ENCODE measurements at regions not wholly inside any gene's neighbourhood (a gene's known extent, or its start where the extent isn't known, plus 50 kb on each side); places are given as distances from the start of the nearest gene placed in this dataset.

DNA sequence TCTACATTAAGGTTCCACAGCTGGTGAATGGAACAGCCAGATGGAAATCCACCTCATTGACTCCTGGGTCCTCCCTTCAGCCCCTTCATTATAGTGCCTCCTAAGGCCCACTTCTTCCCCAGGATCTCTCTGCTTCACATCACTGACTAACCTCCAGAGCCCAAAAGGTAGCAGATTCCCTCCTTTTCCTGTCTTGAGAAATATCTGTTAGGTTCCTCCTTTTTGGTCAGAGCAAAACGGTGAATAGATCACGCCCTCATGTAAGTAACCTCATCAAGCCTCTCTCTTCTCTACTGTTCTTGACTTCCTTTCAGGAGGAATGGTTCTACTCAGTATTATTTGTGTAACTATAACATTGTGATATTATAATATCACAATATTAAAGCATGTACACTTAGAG lies 155.0 kb upstream of the SRD5A2 start:
- H3K27ac Mint-ChIP-seq = no peak overlapping the region
- H3K36me3 Mint-ChIP-seq (ENCODE audit: low read depth) = no peaks in the 10 kb centered on the region
- Histone ChIP-seq H3K9me2 (ENCODE audit: insufficient read depth) (peaks cover 2% of the 10 kb centered on the region; the same call in 1 of the 2 replicates), H3K4me1 (ENCODE audit: insufficient read depth) (no peaks in the 10 kb centered on the region), H3K4me2 (no peak overlapping the region), H3K79me2 (replicated peaks; ENCODE audit: insufficient read depth) (no peaks in the 10 kb centered on the region), H3K36me3 (ENCODE audit: insufficient read depth) (no peaks in the 10 kb centered on the region), H2AFZ (no peak overlapping the region), H4K20me1 (replicated peaks; ENCODE audit: insufficient read depth) (no peaks in the 10 kb centered on the region), H3F3A (replicated peaks; ENCODE audit: low read depth) (no peaks in the 10 kb centered on the region), H3K4me3 (no peak overlapping the region), H3K27ac (ENCODE audit: low read depth) (no peak overlapping the region), H3K27me3 (ENCODE audit: insufficient read depth) (no peaks in the 10 kb centered on the region)
- peaks cover 13% of the 10 kb centered on the region; the same call in 2 of the 3 replicates for H3K9me3 Mint-ChIP-seq
- no peaks in the 10 kb centered on the region for H3K4me1 Mint-ChIP-seq
- H3K4me3 Mint-ChIP-seq = no peak overlapping the region
- DNase-seq (ENCODE audit: low spot score) = no peak
- no peak for ATAC-seq
- H3K27me3 Mint-ChIP-seq (ENCODE audit: insufficient read depth, low read depth, poor library complexity) = peaks cover 6% of the 10 kb centered on the region
- TF ChIP-seq STAT1 (IDR thresholded peaks at IDR 0.05; ENCODE audit: unreplicated experiment) = no peak
- TF ChIP-seq ZNF114 (CRISPR knock-in tag; IDR thresholded peaks at IDR 0.05) = no peak
- TF ChIP-seq, protein P1, sequence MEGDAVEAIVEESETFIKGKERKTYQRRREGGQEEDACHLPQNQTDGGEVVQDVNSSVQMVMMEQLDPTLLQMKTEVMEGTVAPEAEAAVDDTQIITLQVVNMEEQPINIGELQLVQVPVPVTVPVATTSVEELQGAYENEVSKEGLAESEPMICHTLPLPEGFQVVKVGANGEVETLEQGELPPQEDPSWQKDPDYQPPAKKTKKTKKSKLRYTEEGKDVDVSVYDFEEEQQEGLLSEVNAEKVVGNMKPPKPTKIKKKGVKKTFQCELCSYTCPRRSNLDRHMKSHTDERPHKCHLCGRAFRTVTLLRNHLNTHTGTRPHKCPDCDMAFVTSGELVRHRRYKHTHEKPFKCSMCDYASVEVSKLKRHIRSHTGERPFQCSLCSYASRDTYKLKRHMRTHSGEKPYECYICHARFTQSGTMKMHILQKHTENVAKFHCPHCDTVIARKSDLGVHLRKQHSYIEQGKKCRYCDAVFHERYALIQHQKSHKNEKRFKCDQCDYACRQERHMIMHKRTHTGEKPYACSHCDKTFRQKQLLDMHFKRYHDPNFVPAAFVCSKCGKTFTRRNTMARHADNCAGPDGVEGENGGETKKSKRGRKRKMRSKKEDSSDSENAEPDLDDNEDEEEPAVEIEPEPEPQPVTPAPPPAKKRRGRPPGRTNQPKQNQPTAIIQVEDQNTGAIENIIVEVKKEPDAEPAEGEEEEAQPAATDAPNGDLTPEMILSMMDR (conservative IDR thresholded peaks at IDR 0.05; ENCODE audit: low read depth in 2 of 2) = no peak
- TF ChIP-seq, protein P2, sequence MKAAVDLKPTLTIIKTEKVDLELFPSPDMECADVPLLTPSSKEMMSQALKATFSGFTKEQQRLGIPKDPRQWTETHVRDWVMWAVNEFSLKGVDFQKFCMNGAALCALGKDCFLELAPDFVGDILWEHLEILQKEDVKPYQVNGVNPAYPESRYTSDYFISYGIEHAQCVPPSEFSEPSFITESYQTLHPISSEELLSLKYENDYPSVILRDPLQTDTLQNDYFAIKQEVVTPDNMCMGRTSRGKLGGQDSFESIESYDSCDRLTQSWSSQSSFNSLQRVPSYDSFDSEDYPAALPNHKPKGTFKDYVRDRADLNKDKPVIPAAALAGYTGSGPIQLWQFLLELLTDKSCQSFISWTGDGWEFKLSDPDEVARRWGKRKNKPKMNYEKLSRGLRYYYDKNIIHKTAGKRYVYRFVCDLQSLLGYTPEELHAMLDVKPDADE (IDR thresholded peaks at IDR 0.05) = no peak
- TF ChIP-seq ZNF331 (CRISPR knock-in tag; IDR thresholded peaks at IDR 0.05; ENCODE audit: low read depth) = no peak
- TF ChIP-seq ZNF462 (CRISPR knock-in tag; IDR thresholded peaks at IDR 0.05) = no peak
- TF ChIP-seq EZH2phosphoT487 (IDR thresholded peaks at IDR 0.05; ENCODE audit: unreplicated experiment) = no peak
- no peak for TF ChIP-seq EZH2 (IDR thresholded peaks at IDR 0.05; ENCODE audit: low read depth, unreplicated experiment)
- no peak for TF ChIP-seq POLR2AphosphoS5 (IDR thresholded peaks at IDR 0.05; ENCODE audit: low read depth)
- TF ChIP-seq, protein P3, sequence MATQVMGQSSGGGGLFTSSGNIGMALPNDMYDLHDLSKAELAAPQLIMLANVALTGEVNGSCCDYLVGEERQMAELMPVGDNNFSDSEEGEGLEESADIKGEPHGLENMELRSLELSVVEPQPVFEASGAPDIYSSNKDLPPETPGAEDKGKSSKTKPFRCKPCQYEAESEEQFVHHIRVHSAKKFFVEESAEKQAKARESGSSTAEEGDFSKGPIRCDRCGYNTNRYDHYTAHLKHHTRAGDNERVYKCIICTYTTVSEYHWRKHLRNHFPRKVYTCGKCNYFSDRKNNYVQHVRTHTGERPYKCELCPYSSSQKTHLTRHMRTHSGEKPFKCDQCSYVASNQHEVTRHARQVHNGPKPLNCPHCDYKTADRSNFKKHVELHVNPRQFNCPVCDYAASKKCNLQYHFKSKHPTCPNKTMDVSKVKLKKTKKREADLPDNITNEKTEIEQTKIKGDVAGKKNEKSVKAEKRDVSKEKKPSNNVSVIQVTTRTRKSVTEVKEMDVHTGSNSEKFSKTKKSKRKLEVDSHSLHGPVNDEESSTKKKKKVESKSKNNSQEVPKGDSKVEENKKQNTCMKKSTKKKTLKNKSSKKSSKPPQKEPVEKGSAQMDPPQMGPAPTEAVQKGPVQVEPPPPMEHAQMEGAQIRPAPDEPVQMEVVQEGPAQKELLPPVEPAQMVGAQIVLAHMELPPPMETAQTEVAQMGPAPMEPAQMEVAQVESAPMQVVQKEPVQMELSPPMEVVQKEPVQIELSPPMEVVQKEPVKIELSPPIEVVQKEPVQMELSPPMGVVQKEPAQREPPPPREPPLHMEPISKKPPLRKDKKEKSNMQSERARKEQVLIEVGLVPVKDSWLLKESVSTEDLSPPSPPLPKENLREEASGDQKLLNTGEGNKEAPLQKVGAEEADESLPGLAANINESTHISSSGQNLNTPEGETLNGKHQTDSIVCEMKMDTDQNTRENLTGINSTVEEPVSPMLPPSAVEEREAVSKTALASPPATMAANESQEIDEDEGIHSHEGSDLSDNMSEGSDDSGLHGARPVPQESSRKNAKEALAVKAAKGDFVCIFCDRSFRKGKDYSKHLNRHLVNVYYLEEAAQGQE (IDR thresholded peaks at IDR 0.05; ENCODE audit: unreplicated experiment) = no peak
- no peak for TF ChIP-seq JUNB (IDR thresholded peaks at IDR 0.05; ENCODE audit: unreplicated experiment)
- no peak for TF ChIP-seq CREB1 (CRISPR knock-in tag; IDR thresholded peaks at IDR 0.05; ENCODE audit: low read depth)
- no peak for TF ChIP-seq NANOG (IDR thresholded peaks at IDR 0.05; ENCODE audit: borderline replicate concordance)
